K562 (cell line): ENCODE measurements at regions not wholly inside any gene's neighbourhood (a gene's known extent, or its start where the extent isn't known, plus 50 kb on each side); places are given as distances from the start of the nearest gene placed in this dataset.

ENCODE experiments used
- ASH1L ChIP-seq: fragments of 450-650 bp; IDR thresholded peaks from 2 replicates; pipeline ENCODE4 v1.6.1; 2018; ENCODE audit warnings: borderline replicate concordance, mild to moderate bottlenecking, low read depth; ENCODE audit not compliant: partially characterized antibody
- CBX8 ChIP-seq: fragments of 200-600 bp; sonication (generic); IDR thresholded peaks from 2 replicates; pipeline ENCODE4 v1.6.1; 2012; ENCODE audit warnings: borderline replicate concordance, mixed run types, low read depth, mild to moderate bottlenecking, moderate library complexity, mixed read lengths, low read length, control low read depth, inconsistent platforms; ENCODE audit not compliant: poor library complexity, severe bottlenecking; ENCODE audit errors: extremely low read depth
- ELF2 ChIP-seq: fragments of 250-450 bp; sonication (Bioruptor Pico); IDR thresholded peaks from 2 replicates; pipeline ENCODE4 v1.5.0; 2021; ENCODE audit warnings: mild to moderate bottlenecking
- FOS ChIP-seq: IDR thresholded peaks from 3 replicates; pipeline ENCODE4 v1.6.1; 2011; ENCODE audit not compliant: insufficient read length; ENCODE audit errors: extremely low read depth
- HDAC1 ChIP-seq, 2 experiments: fragments of 450-650 bp; IDR thresholded peaks; 2 replicates each; pipeline ENCODE4 v1.6.1; 2016 to 2017; ENCODE audit warnings: inconsistent platforms in 1 of 2, mild to moderate bottlenecking in 1 of 2, moderate library complexity in 1 of 2
- MCM2 ChIP-seq: fragments of 450-650 bp; IDR thresholded peaks from 2 replicates; pipeline ENCODE4 v1.6.1; 2017; ENCODE audit warnings: low read depth, mild to moderate bottlenecking
- NCOA2 ChIP-seq, 2 experiments: fragments of 450-650 bp; IDR thresholded peaks; 2 replicates each; pipeline ENCODE4 v1.6.1; 2018; ENCODE audit warnings: mild to moderate bottlenecking in 2 of 2, moderate library complexity in 1 of 2; ENCODE audit not compliant: partially characterized antibody in 2 of 2
- NFIC ChIP-seq: fragments of 450-650 bp; IDR thresholded peaks from 2 replicates; pipeline ENCODE4 v1.6.1; 2017; ENCODE audit warnings: mild to moderate bottlenecking, inconsistent platforms
- NFYB ChIP-seq: IDR thresholded peaks from 2 replicates; pipeline ENCODE4 v1.6.1; 2011; ENCODE audit warnings: mild to moderate bottlenecking, moderate library complexity; ENCODE audit not compliant: insufficient read length; ENCODE audit errors: extremely low read depth
- SAFB2 ChIP-seq: fragments of 200-400 bp; formaldehyde crosslinking; IDR thresholded peaks from 2 replicates; pipeline ENCODE4 v1.6.1; 2018; ENCODE audit warnings: borderline replicate concordance, low read length, low read depth, moderate library complexity; ENCODE audit not compliant: severe bottlenecking
- SMAD2 ChIP-seq: fragments of 150-350 bp; IDR thresholded peaks from 2 replicates; pipeline ENCODE4 v1.6.1; 2014; ENCODE audit warnings: low read depth, mild to moderate bottlenecking, low read length
- YY1 ChIP-seq, 3 experiments: IDR thresholded peaks; 2 replicates each; pipeline ENCODE4 v1.6.1; 2011; ENCODE audit warnings: low read length in 2 of 3, mild to moderate bottlenecking in 2 of 3, moderate library complexity in 2 of 3, borderline replicate concordance in 1 of 3, control low read depth in 1 of 3, low read depth in 1 of 3; ENCODE audit not compliant: insufficient read depth in 3 of 3, insufficient replicate concordance in 2 of 3, control insufficient read depth in 1 of 3, insufficient read length in 1 of 3; ENCODE audit errors: extremely low read depth in 1 of 3
- ZNF24 ChIP-seq: fragments of 450-650 bp; IDR thresholded peaks from 2 replicates; pipeline ENCODE4 v1.6.1; 2016
- ZNF274 ChIP-seq: IDR thresholded peaks from 2 replicates; pipeline ENCODE4 v1.6.1; 2011; ENCODE audit warnings: low read depth, mild to moderate bottlenecking, low read length, moderate library complexity, borderline replicate concordance
- ZNF384 ChIP-seq: IDR thresholded peaks from 2 replicates; pipeline ENCODE4 v1.6.1; 2012; ENCODE audit warnings: low read depth, low read length, improper control_type of control experiment
- ZNF584 ChIP-seq: fragments of 200-800 bp; sonication (Bioruptor generic); IDR thresholded peaks from 2 replicates; pipeline ENCODE4 v1.6.1; 2016; ENCODE audit warnings: low read depth, mild to moderate bottlenecking, missing genetic modification characterization, missing compliant biosample characterization
- ZNF780A ChIP-seq: fragments of 250-450 bp; sonication (Bioruptor Pico); IDR thresholded peaks from 2 replicates; pipeline ENCODE4 v1.5.0; 2021; ENCODE audit warnings: mild to moderate bottlenecking
- TF ChIP-seq, protein P1 (sequence below), 2 experiments: fragments of 250-450 bp in 1 of 2; fragments of 450-650 bp in 1 of 2; sonication (Bioruptor Pico) in 1 of 2; IDR thresholded peaks; 2 replicates each; pipeline versions ENCODE4 v1.6.1 to v1.8.0; 2016 to 2021; ENCODE audit warnings: mild to moderate bottlenecking in 2 of 2, moderate library complexity in 2 of 2, missing compliant biosample characterization in 1 of 2, missing genetic modification characterization in 1 of 2
- TF ChIP-seq, protein P2 (sequence below): fragments of 250-450 bp; sonication (Bioruptor Pico); IDR thresholded peaks from 2 replicates; pipeline ENCODE4 v1.9.0; 2021; ENCODE audit warnings: mild to moderate bottlenecking
- TF ChIP-seq, protein P3 (sequence below): fragments of 450-650 bp; IDR thresholded peaks from one replicate; pipeline ENCODE4 v1.6.1; 2018; ENCODE audit warnings: mild to moderate bottlenecking, moderate library complexity; ENCODE audit not compliant: partially characterized antibody
- TF ChIP-seq, protein P4 (sequence below): fragments of 250-450 bp; sonication (Bioruptor Pico); IDR thresholded peaks from 2 replicates; pipeline ENCODE4 v1.4.0; 2020; ENCODE audit warnings: borderline replicate concordance

DNA sequence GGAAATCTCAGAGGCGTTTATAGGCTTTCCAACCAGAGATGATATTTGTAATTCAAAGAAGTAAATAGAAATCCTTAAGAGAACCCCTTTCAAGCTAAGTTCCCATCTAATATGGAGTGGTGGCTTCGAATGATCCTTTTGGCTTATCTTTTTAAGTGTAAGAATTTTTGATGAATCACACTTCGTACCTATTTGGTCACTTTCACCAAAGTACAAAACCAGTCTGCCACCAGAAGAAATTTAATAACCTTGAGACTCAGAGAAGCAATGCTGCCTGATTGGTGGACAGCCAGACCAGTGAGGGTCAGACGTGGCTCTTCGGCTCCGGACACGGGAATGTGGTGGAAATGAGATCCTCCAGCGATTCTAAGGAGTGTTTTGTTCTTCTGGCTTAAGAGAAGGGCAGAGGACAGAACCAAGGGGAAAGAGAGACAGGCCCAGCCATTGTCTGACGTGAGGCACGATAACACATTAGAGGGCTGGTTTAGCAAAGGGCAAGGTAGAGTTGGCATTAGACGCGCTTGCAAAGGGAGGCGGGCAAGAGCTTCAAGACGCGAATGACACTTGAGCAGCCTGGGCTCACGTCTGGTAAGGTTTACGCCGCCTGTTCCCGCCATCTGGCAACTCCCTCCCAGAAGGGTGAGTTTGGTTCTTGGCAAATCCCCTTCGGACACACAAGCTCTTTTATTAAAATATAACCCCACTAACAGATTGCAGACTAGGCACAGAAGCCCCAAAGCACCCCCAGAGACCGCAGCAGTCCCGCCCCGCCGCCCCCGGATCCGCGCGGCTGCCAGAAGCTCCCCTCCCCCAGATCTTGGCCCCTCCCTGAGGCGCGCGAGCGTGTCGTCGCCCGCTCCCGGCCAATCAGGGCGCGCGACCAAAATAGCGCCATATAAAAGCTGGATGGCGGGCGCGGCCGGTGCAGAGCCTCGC lies 50.0 kb upstream of the EZR start (continued):
- TF ChIP-seq, protein P1, sequence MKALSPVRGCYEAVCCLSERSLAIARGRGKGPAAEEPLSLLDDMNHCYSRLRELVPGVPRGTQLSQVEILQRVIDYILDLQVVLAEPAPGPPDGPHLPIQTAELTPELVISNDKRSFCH (CRISPR knock-in tag; IDR thresholded peaks at IDR 0.05), result 0 out of 2 replicates have a peak, but pooled peaks have one; percentile 66
- TF ChIP-seq, protein P1 (tag; IDR thresholded peaks at IDR 0.05), result peak; percentile 93
- TF ChIP-seq ZNF24 (0 out of 2 replicates have a peak, but pooled peaks have one; percentile 21), ZNF780A (CRISPR knock-in tag) (no peak), NCOA2 (IDR thresholded peaks at IDR 0.05; ENCODE audit: partially characterized antibody in 2 of 2) (no peak), YY1 (IDR thresholded peaks at IDR 0.05; ENCODE audit: borderline replicate concordance in 1 of 3, control insufficient read depth in 1 of 3, extremely low read depth in 1 of 3, insufficient read depth in 3 of 3, insufficient read length in 1 of 3, insufficient replicate concordance in 2 of 3, low read depth in 1 of 3, low read length in 2 of 3) (peak in 1 of 3 experiments; percentile 46), HDAC1 (IDR thresholded peaks at IDR 0.05) (peak in 1 of 2 experiments; percentile 76; a peak in 2 of 4 replicates), CBX8 (no peak), SMAD2 (no peak), ZNF274 (no peak), ZNF384 (no peak), ELF2 (CRISPR knock-in tag) (0 out of 2 replicates have a peak, but pooled peaks have one; percentile 53), SAFB2 (no peak), ASH1L (peak; percentile 53), FOS (no peak), MCM2 (no peak), NFYB (peak; percentile 79), NFIC (peak; percentile 63), ZNF584 (CRISPR knock-in tag) (peak; percentile 46; the same call in 1 of the 2 replicates)
- TF ChIP-seq, protein P2, sequence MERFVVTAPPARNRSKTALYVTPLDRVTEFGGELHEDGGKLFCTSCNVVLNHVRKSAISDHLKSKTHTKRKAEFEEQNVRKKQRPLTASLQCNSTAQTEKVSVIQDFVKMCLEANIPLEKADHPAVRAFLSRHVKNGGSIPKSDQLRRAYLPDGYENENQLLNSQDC, result peak; percentile 5; the same call in 1 of the 2 replicates
- TF ChIP-seq, protein P3, sequence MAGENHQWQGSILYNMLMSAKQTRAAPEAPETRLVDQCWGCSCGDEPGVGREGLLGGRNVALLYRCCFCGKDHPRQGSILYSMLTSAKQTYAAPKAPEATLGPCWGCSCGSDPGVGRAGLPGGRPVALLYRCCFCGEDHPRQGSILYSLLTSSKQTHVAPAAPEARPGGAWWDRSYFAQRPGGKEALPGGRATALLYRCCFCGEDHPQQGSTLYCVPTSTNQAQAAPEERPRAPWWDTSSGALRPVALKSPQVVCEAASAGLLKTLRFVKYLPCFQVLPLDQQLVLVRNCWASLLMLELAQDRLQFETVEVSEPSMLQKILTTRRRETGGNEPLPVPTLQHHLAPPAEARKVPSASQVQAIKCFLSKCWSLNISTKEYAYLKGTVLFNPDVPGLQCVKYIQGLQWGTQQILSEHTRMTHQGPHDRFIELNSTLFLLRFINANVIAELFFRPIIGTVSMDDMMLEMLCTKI, result no peak
- TF ChIP-seq, protein P4, sequence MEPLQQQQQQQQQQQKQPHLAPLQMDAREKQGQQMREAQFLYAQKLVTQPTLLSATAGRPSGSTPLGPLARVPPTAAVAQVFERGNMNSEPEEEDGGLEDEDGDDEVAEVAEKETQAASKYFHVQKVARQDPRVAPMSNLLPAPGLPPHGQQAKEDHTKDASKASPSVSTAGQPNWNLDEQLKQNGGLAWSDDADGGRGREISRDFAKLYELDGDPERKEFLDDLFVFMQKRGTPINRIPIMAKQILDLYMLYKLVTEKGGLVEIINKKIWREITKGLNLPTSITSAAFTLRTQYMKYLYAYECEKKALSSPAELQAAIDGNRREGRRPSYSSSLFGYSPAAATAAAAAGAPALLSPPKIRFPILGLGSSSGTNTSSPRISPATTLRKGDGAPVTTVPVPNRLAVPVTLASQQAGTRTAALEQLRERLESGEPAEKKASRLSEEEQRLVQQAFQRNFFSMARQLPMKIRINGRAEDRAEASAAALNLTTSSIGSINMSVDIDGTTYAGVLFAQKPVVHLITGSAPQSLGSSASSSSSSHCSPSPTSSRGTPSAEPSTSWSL (CRISPR knock-in tag), result no peak
